GM20000 (cell line): ENCODE measurements at regions not wholly inside any gene's neighbourhood (a gene's known extent, or its start where the extent isn't known, plus 50 kb on each side); places are given as distances from the start of the nearest gene placed in this dataset.
"Not testable (repeated sequence)": the region's sequence is repeated elsewhere in the genome, so short reads cannot be mapped to it uniquely, and the experiment has no call there.

Experiments used
- DNase-seq: peaks from one replicate; pipeline ENCODE4 v3.0.0; 2012; ENCODE audit warnings: low spot score

GRCh38 chr2:111311568-111311967, 190.9 kb downstream of the BCL2L11 start:
- not testable (repeated sequence) for DNase-seq

GRCh38 chr2:111312897-111313607, 192.3 kb downstream of the BCL2L11 start:
- not testable (repeated sequence) for DNase-seq

- DNase-seq, result not testable (repeated sequence)
Observed at GRCh38 chr2:111313711-111314110, 193.0 kb downstream of the BCL2L11 start.

GRCh38 chr2:111315188-111315917, 194.6 kb downstream of the BCL2L11 start:
- not testable (repeated sequence) for DNase-seq

- DNase-seq, result not testable (repeated sequence)
Observed at GRCh38 chr2:111316221-111316741, 195.6 kb downstream of the BCL2L11 start.

DNA sequence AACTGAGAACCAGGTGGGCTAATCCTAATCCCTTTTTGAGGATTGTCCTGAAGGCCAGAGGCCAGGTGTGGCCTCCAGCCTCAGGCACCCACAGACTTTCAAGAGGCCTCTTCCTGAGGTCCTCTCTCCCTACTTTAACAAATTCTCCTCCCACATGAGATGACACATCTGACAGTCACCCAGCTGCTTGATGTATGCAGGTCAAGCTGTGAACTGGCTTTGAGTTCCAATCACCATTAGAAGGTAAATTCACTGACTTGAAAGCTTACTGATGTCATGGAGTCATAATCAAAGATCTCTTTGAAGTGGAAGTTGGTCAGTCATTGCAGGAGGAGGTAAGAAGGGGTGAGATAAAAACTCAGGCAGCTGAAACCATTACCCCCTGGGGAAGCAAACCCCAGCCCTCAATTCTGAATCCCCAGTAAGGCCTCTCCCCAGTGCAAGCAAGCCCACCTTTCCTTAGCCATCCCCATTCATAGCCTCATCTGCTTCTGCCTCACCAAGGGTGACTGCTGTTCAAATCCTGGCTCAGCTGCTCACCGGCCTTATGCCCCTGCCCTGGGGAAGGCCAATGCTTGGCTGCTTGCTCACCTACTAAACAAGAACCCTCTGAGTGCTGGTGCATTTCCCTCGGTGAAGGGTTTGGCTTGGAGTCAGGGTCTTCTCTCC, 196.3 kb downstream of the BCL2L11 start:
- not testable (repeated sequence) for DNase-seq

DNA sequence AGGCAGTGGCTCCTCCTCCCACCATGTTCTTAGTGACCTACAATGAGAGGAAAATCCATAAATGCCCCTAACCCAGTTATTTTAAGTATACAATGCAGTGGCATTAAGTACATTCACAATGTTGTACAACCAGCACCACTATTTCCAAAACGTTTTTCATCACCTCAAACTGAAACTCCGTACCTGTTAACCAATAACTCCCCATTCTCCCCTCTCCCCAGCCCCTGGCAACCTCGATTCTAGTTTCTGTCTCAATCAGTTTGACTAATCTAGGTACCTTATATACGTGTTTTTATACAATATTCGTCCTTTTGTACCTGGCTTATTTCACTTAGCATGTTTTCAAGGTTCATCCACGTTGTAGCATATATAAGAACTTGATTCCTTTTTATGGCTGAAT, 198.8 kb downstream of the BCL2L11 start:
- DNase-seq, result not testable (repeated sequence)

GRCh38 chr2:111320264-111320663, 199.6 kb downstream of the BCL2L11 start:
- not testable (repeated sequence) for DNase-seq

DNA sequence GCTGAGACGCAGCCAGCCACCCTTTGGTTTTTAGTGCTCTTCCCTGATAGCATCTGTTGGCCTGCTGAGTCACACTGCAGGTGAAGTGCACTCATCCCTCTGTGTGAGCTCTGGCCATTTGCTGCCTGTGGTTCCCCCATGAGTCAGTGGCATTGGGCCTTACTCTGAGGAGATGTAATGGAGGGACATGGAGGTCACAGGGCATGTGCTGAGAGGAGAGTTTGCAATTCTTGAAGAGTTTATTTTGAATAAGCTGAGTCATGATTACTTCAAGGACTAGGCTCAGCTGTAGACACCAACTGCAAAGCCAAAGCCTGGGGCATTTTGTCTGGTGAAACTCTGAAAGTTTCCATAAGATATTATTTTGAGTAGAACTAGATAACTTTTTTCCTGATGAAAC, 200.3 kb downstream of the BCL2L11 start:
- DNase-seq, result not testable (repeated sequence)

GRCh38 chr2:111323384-111323783, 202.7 kb downstream of the BCL2L11 start:
- DNase-seq, result not testable (repeated sequence)

DNA sequence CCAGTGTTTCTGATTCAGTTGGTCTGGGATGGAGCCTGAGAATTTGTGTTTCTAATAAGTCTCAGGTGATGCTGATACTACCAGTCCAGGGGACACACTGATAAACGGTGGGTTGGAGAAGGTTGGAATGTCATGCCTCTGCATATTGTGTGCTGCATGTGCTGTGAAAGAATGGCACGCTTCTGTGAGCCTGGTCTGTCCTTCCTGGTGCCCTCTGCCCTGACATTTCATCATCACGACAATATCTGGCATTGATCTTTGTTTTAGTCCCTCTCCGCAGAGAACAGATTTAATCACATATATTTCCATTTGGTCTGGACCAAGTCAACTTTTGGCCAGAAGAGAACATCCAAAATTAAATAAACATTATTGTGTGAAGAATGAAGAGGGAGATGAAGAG, 207.0 kb downstream of the BCL2L11 start:
- not testable (repeated sequence) for DNase-seq

DNA sequence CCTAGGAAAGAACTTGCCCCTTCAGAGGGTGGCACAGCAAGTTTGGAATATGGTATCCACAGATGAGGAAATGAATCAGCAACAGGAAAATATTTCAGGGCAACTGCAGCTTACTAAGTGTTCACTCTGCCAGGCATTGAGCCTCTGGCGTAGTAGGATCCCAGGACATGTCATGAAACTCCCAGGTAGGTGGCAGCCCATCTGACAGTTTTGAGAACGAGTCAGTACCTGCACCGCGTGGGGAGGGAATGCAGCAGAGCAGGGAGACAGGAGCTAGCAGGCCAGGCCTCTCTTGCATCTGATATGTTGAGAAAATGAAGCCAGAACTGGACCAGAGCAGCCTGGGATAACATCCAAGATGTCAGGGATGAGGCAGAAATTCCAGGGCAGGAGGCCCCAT, 208.6 kb downstream of the BCL2L11 start:
- DNase-seq, result not testable (repeated sequence)

DNA sequence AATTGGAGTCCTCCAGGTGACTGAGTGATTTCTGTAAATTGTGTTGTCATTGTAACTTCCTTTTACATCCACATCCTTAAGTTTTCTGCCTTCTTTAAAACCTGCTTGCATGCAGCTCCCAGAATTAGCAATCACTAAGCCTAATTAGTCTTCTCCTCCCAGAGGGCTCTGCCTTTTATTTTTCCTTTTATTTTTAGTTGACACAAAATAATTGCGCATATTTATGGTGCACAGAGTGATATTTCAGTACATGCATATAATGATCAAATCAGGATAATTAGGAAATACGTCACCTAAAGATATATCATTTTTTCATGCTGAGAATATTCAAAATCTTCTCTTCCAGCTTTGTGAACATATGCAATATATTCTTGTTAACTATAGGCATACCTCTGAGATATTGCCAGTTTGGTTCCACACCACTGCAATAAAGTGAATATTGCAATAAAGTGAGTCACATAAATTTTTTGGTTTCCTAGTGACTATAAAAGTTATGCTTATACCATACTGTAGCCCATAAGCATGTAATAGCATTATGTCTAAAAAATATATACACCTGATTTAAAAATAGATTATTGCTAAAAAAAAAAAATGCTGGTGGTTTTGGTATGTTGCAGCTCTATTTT, 210.5 kb downstream of the BCL2L11 start:
- DNase-seq, result not testable (repeated sequence)

GRCh38 chr2:111335220-111335907, 214.7 kb downstream of the BCL2L11 start:
- DNase-seq, result not testable (repeated sequence)

DNA sequence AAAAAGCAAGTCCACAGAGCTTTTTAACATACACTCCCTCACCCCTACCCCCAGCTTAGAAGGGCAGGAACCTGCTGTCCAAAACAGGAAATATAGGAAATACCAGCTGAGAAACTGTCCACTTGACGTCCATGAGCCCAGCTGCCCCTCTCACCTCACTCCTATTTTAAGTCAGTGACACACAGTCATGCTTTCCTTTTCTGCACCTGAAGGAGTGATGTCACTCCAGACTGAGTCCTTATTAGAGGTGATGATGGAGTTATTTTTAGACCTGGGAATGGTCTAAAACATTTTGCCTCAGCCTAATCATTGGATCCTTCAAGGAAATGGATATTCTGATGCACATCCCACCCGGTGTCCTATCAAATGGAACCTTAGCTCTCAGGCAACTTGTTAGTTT, 217.8 kb downstream of the BCL2L11 start:
- not testable (repeated sequence) for DNase-seq

DNA sequence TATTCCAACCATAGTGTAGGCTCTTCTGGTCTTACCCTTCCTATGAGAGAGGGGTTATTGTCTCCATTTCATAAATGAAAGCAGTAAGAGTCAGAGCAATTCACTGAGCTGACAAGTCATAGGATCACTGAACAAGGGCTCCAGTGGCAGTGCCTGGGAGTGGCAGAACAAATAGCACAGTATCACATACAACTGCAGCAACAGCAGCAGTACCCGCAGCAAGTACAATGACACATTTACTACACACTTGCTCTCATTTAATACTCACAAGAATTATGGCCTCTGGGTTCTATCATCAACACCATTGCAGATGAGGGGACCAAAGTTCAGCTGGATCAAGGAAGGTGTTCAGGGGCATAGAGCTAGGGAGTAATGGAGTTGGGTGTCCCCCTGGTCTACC, 218.8 kb downstream of the BCL2L11 start:
- not testable (repeated sequence) for DNase-seq

GRCh38 chr2:111344590-111344989, 223.9 kb downstream of the BCL2L11 start:
- not testable (repeated sequence) for DNase-seq

- not testable (repeated sequence) for DNase-seq
Observed at GRCh38 chr2:111345439-111345838, 224.7 kb downstream of the BCL2L11 start.

DNA sequence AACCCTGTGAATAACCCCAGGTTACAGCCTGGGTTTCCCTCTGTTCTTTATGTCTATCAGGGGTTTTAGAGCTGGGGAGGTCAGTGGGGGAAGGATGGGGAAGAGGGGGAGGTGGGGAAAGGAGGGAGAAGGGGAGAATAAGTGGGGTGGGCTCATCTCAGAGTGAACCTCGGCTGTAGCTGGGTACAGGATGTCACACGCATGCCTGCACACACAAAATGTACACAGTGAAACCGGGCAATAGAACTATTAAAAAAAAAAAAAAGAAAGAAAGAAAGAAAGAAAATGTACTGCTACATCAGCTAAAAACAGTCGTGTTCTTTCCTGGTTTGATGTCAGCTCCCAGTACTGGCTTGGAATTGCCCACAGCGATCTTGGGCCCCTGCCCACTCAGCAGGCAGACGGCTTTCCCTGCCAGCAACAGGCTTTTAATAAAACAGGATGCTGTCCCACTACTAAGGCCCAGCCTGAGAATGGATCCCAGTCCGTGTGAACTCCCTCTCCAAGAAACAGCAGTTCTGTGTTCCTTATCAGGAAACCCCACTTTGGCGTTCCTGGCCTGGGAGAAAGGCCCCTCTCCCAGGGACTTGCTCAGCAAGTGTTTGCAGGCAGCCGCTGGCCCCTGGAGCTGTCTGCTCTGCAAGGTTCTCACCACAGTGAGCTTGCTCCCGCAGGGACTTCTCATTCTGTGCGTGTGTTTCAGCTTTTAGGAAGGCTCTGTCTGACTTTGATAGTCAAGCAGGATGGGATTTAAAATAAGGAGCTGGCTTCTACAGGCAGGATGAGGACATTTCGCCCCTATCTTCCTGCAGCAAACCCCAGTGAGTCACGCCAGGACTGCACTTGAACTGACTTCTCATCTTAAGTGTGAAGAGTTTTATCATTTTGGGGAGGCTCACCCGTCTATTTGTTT, 225.6 kb downstream of the BCL2L11 start:
- not testable (repeated sequence) for DNase-seq

DNA sequence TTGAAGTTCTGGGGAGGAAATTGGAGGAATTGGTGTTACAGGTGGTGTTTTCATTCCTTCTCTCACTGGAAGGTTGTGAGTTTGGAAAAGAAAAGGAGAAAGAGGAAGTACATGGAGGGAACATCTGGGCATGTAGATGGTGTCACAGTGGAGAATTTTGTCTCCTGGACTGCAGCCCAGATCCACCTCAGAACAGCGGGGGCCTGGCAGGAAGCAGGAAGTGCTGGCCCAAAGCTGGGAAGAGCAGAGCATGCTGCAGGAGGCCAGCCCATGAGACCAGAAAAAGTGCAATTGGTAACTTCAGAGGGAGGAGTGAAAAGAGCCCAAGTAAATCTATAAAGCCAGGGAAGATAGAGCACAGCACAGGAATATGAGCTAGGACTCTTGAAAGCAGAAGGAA, 227.0 kb downstream of the BCL2L11 start:
- DNase-seq, result not testable (repeated sequence)
